Globus pallidus (tissue), 1 donor: ENCODE measurements at regions not wholly inside any gene's neighbourhood (a gene's known extent, or its start where the extent isn't known, plus 50 kb on each side); places are given as distances from the start of the nearest gene placed in this dataset.
"Not testable (repeated sequence)": the region's sequence is repeated elsewhere in the genome, so short reads cannot be mapped to it uniquely, and the experiment has no call there.

Experiments used
- DNase-seq: peaks from one replicate; pipeline ENCODE4 v3.0.0-alpha.2; 2015; ENCODE audit warnings: low spot score

DNA sequence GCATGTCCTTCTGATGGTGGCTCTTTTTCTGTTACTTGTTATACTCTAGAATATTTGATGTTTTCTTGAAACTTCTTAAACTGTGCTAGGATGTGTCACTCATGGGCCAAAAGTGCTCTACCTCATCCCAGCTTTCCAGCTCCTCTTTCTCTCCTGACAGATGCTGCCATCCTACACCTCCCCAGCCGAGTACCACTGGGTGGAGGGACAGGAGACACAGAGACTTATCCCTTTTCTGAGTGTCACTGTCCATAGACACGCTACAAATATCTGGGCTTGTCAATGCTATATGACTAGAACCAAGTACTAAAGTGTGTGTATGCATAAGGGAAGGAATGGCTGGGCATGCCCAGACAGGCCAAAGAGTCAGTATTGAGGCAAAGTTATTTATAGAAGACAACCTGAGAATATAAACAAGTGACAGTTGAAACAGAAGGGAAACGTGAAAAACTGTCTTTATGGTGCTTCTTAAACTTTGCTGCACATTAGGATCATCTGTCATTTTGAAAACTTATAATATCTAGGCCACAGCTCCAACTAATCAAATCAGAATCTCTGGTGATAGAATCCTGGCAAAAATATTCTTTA, 188.0 kb downstream of the CARTPT start:
- no peak for DNase-seq

DNA sequence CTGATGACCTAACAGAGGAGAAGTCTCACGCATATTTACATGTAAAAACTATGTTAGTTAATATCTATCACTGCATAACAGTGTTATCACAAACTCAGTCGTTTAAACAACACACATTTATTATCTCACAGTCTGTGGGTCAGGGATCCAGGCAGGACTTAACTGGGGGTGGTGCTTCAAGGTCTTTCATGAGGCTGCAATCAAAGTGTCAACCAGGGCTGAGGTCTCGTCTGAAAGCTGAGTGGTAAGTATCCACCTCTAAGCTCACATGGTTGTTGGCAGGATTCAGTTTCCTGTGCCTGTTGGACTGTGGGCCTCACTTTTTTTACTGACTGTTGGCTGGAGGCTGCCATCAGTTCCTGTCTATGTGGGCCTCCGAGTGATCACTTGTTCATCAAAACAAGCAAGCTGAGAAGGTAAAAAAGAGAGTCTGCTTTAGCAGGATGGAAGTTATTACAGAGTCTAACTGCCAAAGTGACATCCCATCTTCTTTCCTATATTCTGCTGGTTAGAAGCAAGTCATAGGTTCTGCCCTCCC, 188.6 kb downstream of the CARTPT start:
- DNase-seq, result no peak

DNA sequence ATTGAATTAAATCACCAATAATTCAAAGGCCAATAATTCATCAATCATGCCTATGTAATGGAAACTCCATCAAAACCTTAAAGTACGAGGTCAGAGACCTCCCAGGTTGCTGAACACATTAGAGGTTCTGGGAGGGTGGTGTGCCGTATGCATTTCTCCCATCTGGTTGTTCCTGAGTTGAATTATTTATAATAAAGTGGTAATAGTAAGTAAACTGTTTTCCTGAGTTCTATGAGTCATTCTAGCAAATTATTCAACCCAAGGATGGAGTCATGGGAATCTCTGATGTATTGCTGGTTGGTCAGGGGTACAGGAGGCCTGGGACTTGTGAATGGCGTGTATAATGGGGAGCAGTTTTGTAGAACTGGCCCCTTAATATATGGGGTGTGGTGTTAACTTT, 191.7 kb downstream of the CARTPT start:
- DNase-seq, result no peak

DNA sequence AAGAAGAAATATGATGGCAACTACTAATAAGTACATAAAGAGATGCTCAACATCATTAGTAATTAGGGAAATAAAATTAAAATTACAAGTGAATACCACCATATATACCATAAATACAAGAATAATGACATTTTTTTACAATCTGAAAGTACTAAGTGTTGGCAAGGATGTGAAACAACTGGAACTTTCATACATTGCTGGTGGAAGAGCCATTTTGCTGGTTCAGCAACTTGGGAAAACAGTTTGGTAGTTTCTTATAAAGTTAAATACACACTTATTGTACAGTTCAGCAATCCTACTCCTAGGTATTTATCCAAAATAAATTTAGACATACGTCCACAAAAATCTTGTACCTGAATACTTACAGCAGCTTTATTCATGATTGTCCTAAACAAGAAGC, 192.9 kb downstream of the CARTPT start:
- no peak for DNase-seq

DNA sequence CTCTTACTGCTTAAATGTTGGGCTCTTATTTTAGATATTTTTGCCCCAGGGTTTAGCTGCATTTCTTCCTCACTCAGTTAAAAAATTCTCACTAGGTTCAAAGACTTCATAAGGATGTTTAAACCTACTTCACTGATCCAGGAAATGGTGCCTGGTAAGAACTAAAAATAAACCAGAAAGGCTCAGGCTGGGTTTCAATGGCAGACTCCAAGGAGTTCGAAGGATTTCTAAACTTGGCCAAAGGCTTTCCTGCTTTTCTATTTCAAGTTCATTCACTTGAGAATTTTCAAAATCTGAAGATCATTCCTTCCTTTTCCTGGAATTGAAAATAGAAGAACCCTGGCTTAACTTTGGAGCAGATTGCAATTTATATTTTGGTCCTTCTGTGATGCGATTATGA, 193.0 kb upstream of the MAP1B start:
- no peak for DNase-seq

DNA sequence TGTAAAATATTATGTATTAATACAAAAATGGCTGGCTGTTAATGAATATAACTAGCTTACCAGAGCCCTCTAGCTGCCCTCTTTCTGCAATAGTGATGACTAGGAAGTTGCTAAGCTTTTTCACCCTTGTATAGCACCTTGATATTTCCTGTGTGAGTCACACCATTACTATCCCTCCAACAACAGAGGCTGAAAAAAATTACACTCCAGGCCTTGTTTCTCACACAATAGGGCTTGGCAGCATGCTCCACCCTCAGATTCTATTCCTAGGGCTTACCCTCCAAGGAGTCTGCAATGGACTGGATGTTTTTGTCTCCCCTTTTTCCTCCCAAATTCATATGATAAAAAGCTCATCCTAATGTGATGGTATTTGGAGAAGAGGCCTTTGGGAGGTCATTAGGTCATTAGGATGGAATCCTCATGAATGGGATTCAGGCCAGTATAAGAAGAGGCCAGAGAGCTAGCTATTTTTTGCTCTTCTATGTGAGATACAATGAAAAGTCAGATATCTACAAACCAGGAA, 184.6 kb upstream of the MAP1B start:
- DNase-seq, result no peak

DNA sequence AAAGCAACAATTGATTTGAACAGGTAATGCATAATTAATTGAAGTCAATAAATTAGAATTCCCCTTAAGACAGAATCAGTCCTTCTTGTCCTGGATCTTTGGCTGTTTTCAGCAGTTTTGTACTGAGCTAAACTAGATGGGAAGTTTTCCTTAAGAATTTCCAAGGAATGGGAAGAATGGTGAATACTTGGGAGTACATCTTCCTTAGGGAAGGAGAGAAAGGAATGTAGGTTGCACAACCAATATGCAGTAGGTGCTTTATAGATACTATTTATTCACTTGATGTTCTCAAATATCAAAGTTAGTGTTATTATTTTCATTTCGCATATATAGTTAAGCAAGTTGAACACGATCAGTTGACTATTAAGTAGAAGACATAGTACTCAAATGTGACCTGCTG, 183.5 kb upstream of the MAP1B start:
- DNase-seq, result no peak

DNA sequence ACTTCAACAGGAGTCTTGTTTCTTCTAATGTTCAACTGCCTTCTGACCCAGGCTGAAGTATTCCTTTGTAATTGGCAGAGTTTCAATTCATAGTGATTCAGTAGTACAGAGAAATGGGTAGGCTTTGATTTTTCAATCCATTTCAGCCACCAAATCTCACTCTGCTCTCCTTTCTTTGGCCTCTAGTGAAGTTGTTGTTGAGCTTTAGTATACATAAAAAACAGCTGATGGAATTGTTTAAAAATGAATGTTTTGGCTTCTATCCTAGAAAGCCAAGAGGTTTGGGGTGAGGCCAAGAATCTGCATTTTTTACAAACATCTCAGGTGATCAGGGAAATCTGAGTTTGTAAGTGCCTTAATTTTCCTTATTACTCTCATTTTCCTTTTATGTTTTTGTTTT, 182.9 kb upstream of the MAP1B start:
- DNase-seq, result no peak

DNA sequence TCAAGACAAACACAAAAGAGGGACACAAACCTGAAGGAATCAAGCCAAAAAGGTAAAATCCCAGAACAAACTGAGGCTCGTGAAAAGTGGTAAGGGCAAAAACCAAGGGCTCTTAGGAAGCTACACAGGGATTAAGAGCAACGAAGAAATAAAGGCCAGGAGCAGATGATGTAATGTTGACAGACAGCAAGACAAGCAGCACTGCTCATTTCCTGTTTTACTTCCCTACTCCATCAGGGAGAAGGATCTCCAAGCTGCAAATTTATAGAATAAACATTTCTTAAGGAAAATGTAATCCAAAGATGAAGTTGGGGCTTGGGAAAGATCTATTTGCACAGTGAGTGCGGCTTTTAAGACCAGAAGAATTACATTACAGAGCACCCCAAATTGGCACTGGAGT, 182.3 kb upstream of the MAP1B start:
- no peak for DNase-seq

DNA sequence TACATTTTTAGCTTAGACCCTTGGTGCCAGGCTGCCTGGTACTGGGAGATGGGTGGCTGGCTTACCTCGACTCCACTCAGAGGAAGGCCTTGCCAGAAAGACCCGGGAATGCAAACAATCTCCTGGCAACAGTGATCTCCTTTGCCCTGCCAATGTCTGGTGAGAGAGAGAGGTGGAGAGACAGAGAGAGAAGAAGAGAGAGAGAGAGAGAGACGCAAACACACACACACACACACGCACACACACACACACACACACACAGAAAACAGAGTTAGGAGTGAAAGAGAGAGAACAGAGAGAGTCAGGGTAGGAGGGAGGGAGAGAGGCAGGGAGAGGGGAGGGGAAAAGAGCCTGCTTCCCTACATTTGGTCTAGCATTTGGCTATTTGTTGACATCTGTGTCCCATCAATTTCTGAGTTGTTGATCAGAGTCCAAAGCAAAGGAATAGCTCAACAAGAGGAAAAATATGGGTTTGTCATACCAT, 181.6 kb upstream of the MAP1B start:
- no peak for DNase-seq

DNA sequence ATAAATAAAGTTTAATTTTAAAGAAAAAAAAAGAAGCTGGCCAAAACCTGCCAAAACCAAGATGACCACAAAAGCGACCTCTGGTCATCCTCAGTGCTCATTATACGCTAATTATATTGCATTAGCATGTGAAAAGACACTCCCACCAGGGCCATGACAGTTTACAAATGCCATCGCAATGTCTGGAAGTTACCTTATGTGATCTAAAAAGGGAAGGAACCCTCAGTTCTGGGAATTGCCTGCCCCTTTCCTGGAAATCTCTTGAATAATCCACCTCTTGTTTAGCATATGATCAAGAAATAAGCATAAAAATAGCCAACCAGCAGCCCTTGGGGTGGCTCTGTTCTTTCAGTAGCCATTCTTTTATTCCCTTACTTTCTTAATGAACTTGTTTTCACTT, 178.3 kb upstream of the MAP1B start:
- DNase-seq, result no peak

DNA sequence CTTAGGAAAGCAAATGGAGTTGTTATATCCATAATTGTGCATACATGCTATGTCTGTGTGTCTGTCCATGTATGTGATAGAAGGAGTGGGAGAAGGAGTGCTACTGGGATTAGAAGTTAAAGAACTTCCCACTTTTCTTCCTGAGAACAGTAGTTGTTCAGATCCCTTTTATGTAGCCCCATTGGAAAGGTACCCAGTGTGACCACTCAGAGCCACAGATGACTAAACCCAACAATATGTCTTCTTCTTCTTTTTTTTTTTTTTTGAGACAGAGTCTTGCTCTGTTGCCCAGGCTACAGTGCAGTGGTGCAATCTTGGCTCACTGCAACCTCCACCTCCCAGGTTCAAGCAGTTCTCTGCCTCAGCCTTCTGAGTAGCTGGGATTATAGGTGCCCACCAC, 176.7 kb upstream of the MAP1B start:
- DNase-seq, result not testable (repeated sequence)

DNA sequence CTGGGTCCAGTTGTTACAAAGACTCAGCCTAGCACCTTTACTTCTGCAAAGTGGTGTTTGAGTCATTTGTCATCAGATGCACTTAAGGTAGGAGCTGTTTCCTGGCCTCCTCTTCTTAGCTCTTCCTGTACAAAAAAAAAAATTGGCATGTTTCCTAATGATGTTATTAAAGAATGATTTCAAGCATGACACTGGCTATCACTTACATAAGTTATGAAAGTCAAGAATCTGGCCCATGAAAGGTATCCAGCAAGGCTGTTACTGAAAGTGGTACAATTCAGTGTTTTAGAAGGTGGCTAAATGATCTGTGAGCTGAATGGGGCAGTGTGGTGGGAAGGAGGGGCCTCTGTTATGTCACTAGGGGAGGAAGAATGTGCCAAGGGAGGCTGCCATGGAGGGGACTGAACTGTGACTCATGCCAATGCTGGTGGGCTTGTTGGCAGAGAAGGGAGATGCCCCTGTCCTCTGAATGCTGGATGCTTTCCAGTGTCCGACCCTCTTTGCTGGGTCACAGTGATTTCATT, 175.1 kb upstream of the MAP1B start:
- DNase-seq, result no peak

DNA sequence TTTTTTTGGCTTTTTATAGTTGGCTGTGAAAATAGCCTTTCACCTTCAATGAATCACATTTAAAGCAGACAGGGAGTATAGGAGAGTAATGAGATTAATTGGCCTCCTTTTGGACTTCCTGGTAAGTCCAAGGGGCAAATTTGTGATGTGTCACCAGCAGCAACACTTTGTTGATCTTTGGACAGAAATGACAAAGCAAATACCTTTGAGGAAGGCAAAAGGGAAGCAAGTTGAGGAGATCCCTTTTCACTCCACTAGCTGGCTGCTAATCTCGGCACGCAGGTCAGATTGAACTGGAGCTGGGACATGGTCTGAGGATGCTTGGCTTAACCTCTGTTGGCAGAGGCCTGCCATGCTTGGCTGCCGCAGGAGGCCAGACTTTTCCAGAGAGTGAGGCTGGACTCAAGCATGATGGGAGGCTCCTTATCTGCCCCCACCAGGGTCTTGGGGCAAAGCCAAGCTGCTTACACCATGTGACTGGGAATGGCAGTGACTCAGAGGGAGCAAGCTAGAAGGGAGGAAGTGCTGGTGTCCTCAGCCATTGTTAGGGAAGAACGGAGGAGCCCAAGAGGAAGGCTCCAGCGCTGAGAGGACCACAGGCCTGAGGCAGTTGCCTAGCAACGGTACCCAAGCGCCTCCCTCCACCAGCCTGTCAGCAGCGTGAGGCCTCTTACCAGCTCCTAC, 174.5 kb upstream of the MAP1B start:
- peak; percentile 35 for DNase-seq

DNA sequence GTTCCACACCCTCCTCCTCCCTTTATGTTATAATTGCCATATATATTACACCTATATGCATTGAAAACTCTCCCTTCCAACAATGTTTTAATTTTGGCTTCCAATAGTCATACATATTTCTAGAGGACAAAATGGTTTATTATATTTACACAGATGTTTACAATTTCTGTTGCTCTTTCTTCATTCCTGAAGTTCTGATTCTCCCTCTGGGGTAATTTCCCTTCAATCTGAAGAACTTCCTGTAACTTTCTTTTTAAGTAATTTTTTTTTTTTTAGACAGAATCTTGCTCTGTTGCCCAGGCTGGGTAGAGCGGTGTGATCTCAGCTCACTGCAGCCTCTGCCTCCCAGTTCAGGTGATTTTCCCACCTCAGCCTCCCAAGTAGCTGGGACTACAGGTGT, 173.0 kb upstream of the MAP1B start:
- DNase-seq, result no peak

DNA sequence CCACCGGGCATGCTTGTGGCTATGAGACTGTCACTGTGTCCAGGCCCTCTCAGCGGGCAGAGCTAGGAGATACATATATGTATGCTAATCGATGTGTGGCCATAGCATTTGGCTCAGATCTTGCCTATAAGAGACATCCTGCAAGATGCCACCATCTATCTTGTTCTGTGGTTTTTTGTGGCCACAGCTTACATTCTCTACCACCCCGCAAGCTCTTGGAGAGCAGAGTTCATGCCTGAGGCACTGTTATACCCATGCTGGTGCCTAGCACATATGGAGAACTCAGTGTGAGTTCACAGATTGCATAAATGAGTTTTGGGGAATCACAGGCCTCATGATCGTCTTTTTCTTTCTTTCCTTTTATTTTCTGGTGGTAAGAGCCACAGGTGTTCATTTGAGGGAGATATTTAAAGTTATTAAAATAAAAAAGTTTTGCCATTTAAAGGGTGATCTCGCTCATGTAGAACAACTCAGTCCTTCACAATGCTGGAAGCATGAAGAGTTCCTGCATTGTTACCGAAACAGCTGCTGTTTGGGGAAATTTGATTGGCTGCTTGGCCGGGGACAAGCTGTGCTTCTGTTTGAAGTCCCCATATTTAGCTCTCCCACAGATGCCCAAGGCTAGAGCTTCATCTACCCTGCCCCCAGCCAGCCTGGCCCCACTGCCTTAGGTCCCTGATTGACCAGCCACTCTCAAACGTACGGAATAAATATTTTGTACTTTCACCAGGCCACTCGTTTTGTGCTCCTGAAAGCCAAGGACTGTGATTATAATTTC, 169.2 kb upstream of the MAP1B start:
- peak; percentile 56 for DNase-seq

DNA sequence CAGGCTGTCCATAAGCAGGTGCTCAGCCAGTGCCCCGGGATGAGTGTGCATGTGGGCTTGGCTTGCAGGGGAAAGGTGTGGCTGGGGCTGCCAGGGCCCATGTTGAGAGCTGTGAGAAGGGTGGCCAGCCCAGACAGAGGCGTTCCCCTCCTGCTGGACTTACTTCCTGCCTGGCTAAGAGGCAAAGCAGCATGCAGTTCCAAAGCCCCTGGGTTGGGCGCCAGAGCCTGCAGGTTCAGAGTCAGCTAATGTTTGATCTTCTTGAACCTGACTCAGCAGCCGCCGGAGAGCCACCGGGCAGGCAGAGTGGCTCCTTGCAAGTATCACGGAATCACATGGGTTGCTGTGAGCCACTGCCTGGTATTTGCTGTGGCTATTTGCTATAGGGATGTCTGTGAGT, 168.4 kb upstream of the MAP1B start:
- no peak for DNase-seq

DNA sequence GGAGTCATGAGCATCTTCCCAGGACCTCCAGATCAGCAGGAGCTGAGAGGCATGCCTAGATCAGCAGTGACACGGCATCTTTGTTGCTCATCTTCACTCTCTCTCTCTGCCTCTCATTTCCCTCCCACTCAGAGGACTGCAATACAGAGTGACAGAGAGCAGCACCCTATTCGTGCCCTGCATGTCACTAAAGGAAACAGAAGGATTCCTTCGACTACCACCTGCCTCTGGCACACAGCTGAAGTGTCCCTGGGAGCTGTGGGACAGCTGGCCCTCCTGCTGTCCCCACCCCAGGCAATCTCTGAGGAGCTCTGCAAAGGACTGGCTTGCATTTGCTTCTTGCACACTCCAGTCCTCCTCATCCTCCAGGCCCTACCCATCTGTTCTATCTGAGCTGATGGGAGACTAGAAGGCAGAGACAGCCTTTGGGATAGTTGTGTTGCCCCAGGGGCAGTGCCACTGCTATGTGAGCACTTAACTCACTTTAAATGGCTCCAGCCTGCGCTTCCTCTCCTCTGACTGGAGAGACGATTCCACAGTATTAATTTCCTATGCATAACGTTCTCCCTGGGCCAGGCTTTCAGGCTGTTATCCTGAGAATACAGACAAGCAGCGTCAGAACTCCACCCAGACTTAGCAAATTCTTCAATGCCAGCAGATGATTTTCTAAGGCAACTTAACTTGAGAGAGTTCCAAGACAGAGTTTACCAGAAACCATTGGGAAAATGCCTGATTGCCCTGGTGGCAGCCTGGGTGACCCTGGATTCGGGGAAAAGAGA, 167.6 kb upstream of the MAP1B start:
- DNase-seq, result no peak

DNA sequence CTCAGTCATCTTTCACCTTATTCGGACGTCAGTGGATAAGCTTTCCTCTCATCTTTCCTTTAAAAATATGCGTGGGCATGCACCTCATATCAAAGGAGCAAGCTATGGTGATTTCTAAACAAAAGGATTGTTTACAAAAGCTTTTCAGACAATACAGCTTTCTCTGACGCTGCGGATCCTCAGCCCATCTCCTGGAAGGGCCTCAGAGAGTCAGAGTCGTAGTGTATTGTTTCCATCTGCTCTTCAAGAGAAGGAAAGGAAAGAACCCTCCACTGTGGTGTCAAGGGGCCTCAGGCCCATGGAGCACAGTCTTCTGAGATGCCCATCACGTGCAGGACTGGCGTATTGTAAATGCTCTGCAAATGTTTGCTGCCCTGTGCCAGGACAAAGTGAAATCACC, 163.4 kb upstream of the MAP1B start:
- no peak for DNase-seq

DNA sequence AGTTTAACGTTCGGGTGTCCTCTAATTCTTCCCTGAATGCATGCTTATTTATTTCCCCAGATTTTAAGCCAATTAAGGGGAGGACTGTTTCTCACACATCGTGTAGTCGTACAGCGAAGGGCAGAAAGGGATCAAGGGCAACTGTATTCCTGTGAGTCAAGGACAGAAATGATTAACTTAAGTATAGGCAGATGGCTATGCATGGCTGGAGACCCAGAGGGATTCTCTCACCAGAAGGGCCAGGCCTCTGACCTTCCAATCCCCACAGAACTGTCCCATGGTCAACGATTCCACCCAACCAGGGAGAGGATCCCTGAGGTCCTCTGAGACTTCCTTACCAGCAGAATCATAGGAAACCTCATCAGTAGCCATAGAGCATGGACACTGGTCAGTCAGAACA, 161.8 kb upstream of the MAP1B start:
- no peak for DNase-seq

DNA sequence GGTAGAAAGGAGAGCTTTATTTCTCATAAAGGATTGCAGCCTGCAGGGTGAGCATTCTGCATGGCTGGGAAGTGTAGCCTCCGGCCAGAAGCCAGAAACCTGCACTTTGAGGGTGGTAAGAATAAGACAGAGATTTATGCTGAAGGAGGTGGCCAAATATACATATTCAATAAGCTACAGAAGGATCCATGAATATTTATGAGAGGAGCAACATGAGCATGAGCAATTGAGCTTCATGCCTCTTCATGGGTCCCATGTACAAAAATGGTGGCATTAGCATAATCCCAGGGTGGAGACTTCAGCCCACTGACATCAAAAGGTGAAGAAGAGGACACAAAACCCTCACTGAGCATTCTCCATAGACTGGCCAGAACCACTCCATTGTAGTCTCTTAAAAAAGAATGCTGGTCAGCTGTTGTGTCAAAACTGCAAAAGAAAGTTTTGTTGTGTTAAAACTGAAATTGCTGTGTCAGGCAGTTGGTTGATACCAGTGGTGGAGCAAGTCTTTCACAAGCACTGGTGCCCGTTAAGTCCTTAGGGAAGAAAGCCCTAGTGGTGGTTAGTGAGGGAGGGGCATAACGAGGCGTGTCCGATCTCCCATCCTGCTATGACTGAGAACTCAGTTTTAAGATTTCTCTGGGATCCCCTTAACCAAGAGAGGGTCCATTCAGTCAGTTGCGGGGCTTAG, 160.8 kb upstream of the MAP1B start:
- DNase-seq, result no peak
